Keratinocyte (primary cell): ENCODE measurements at regions not wholly inside any gene's neighbourhood (a gene's known extent, or its start where the extent isn't known, plus 50 kb on each side); places are given as distances from the start of the nearest gene placed in this dataset.

Experiments
- DNase-seq: peaks from one replicate; pipeline ENCODE4 v3.0.0-alpha.2; 2011; ENCODE audit warnings: low read depth, missing footprints, low spot score
- FAIRE-seq: peaks from 2 replicates; lab custom pipeline; 2011; peaks lifted over from hg19 to GRCh38; lab: Jason Lieb, UNC
- H2AFZ ChIP-seq: 2 replicates; pipeline ENCODE4 v1.6.0; 2012; ENCODE audit warnings: low read length, control low read depth, inconsistent platforms; ENCODE audit not compliant: control insufficient read depth
- H3K27ac ChIP-seq: 2 replicates; pipeline ENCODE4 v1.5.1; 2011; ENCODE audit warnings: low read length; ENCODE audit not compliant: control insufficient read depth, insufficient read depth
- H3K27me3 ChIP-seq: 3 replicates; pipeline ENCODE4 v1.6.0; 2011; ENCODE audit warnings: low read length; ENCODE audit not compliant: control insufficient read depth, insufficient read depth; ENCODE audit errors: extremely low read depth
- H3K36me3 ChIP-seq, 2 experiments: 2 replicates in 1 of 2; 3 replicates in 1 of 2; pipeline ENCODE4 v1.5.1; 2011; ENCODE audit warnings: low read length in 2 of 2, mild to moderate bottlenecking in 1 of 2; ENCODE audit not compliant: control insufficient read depth in 2 of 2, insufficient read depth in 2 of 2; ENCODE audit errors: extremely low read depth in 1 of 2
- H3K4me1 ChIP-seq: 3 replicates; pipeline ENCODE4 v1.5.1; 2011; ENCODE audit warnings: low read length; ENCODE audit not compliant: control insufficient read depth, insufficient read depth; ENCODE audit errors: extremely low read depth
- H3K4me2 ChIP-seq: 3 replicates; pipeline ENCODE4 v1.6.0; 2011; ENCODE audit warnings: low read depth, low read length; ENCODE audit not compliant: control insufficient read depth, insufficient read depth; ENCODE audit errors: extremely low read depth
- H3K4me3 ChIP-seq, 3 experiments: fragments of 200-600 bp in 1 of 3; sonication (generic) in 1 of 3; 2 replicates in 2 of 3; 3 replicates in 1 of 3; pipeline ENCODE4 v1.5.1; 2011 to 2016; ENCODE audit warnings: low read length in 3 of 3, mild to moderate bottlenecking in 3 of 3, control low read depth in 2 of 3, inconsistent platforms in 1 of 3, low read depth in 1 of 3, mixed read lengths in 1 of 3, mixed run types in 1 of 3, moderate library complexity in 1 of 3; ENCODE audit not compliant: control insufficient read depth in 2 of 3, insufficient read depth in 2 of 3; ENCODE audit errors: extremely low read depth in 1 of 3
- H3K79me2 ChIP-seq: 2 replicates; pipeline ENCODE4 v1.6.0; 2012; ENCODE audit warnings: low read length; ENCODE audit not compliant: control insufficient read depth, insufficient read depth
- H3K9ac ChIP-seq: 3 replicates; pipeline ENCODE4 v1.6.0; 2011; ENCODE audit warnings: low read length; ENCODE audit not compliant: control insufficient read depth, insufficient read depth; ENCODE audit errors: extremely low read depth
- H3K9me1 ChIP-seq: 3 replicates; pipeline ENCODE4 v1.6.0; 2011; ENCODE audit warnings: low read length; ENCODE audit not compliant: control insufficient read depth, insufficient read depth; ENCODE audit errors: extremely low read depth
- H3K9me3 ChIP-seq: 2 replicates; pipeline ENCODE4 v1.5.1; 2012; ENCODE audit warnings: low read depth, low read length; ENCODE audit not compliant: control insufficient read depth
- H4K20me1 ChIP-seq: 3 replicates; pipeline ENCODE4 v1.6.0; 2011; ENCODE audit warnings: low read length; ENCODE audit not compliant: control insufficient read depth, insufficient read depth; ENCODE audit errors: extremely low read depth
- CTCF ChIP-seq, 3 experiments: IDR thresholded peaks in 1 of 3; conservative IDR thresholded peaks in 1 of 3; optimal IDR thresholded peaks in 1 of 3; 2 replicates in 2 of 3; 3 replicates in 1 of 3; pipeline versions ENCODE3 to v1.5.1; 2011; ENCODE audit warnings: low read length in 3 of 3, mild to moderate bottlenecking in 3 of 3, moderate library complexity in 2 of 3, control low read depth in 1 of 3, inconsistent platforms in 1 of 3; ENCODE audit not compliant: insufficient read depth in 2 of 3; ENCODE audit errors: extremely low read depth in 1 of 3
- EZH2 ChIP-seq: IDR thresholded peaks from one replicate; pipeline ENCODE4 v1.6.1; 2012; ENCODE audit warnings: inconsistent platforms, mild to moderate bottlenecking, low read length, moderate library complexity
- dilution Hi-C: fragments of 300-500 bp; cut with MboI; formaldehyde crosslinking; loops from one replicate; pipeline ENCODE4 v1.7.0; 2020; ENCODE audit warnings: low sequenced_read_pairs; ENCODE audit not compliant: extremely low pct_ligation_motif_present

DNA sequence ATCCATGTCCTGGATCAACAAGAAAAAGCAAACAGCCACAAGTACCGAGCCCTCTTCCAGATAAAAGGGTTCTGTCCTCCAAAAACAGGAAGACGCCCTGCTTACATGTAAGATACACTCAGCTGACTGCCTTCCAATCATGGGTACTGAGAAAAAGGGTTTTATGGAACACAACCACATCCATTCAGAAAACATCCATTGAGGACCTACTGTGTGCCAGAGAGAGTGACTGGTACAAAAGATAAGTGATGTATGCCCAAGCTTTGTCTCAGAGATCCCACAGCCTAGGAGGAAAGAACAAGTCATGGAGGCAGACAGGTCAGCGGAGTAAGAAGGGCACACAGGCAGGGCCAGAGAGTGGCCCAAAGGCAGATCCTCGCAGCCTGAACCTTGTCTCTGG lies 94.8 kb upstream of the SSTR4 start:
- no peaks in the 10 kb centered on the region for H3K79me2 ChIP-seq
- H3K27ac ChIP-seq: no peak overlapping the region
- H3K27me3 ChIP-seq: peaks cover 4% of the 10 kb centered on the region
- TF ChIP-seq CTCF (optimal IDR thresholded peaks at IDR 0.05 in 1 of 3, IDR thresholded peaks at IDR 0.05 in 1 of 3, conservative IDR thresholded peaks at IDR 0.05 in 1 of 3; ENCODE audit: extremely low read depth in 1 of 3, insufficient read depth in 2 of 3, low read length in 3 of 3) (no peak), EZH2 (no peak)
- no peaks in the 10 kb centered on the region for H4K20me1 ChIP-seq
- no peaks in the 10 kb centered on the region for H3K36me3 ChIP-seq
- no peak overlapping the region for H2AFZ ChIP-seq
- H3K4me3 ChIP-seq: no peak overlapping the region
- H3K9me3 ChIP-seq: no peaks in the 10 kb centered on the region
- dilution Hi-C loops: no loop called here
- H3K9me1 ChIP-seq: no peaks in the 10 kb centered on the region
- FAIRE-seq: no peak
- H3K4me2 ChIP-seq: no peak overlapping the region
- DNase-seq: no peak
- no peaks in the 10 kb centered on the region for H3K4me1 ChIP-seq
- H3K9ac ChIP-seq: no peak overlapping the region

GRCh38 chr20:22941550-22941949 lies 93.6 kb upstream of the SSTR4 start:
- peaks cover 4% of the 10 kb centered on the region for H3K27me3 ChIP-seq
- DNase-seq (no peak), FAIRE-seq (no peak)
- no peak overlapping the region for H3K9ac ChIP-seq
- no peaks in the 10 kb centered on the region for H3K36me3 ChIP-seq
- TF ChIP-seq EZH2 (no peak), CTCF (optimal IDR thresholded peaks at IDR 0.05 in 1 of 3, IDR thresholded peaks at IDR 0.05 in 1 of 3, conservative IDR thresholded peaks at IDR 0.05 in 1 of 3; ENCODE audit: extremely low read depth in 1 of 3, insufficient read depth in 2 of 3, low read length in 3 of 3) (no peak)
- H3K4me2 ChIP-seq: no peak overlapping the region
- no peak overlapping the region for H3K4me3 ChIP-seq
- H3K27ac ChIP-seq: no peak overlapping the region
- H4K20me1 ChIP-seq: no peaks in the 10 kb centered on the region
- no peaks in the 10 kb centered on the region for H3K9me3 ChIP-seq
- no peak overlapping the region for H2AFZ ChIP-seq
- no peaks in the 10 kb centered on the region for H3K79me2 ChIP-seq
- no peaks in the 10 kb centered on the region for H3K4me1 ChIP-seq
- dilution Hi-C loops: no loop called here
- no peaks in the 10 kb centered on the region for H3K9me1 ChIP-seq
